GM12878 (cell line): ENCODE measurements at regions not wholly inside any gene's neighbourhood (a gene's known extent, or its start where the extent isn't known, plus 50 kb on each side); places are given as distances from the start of the nearest gene placed in this dataset.

ENCODE experiments used
- ATAC-seq: fragments of 200-7000 bp; cut with Tn5 transposase; 3 replicates; pipeline ENCODE4 v1.9.1; 2020; ENCODE audit warnings: mild to moderate bottlenecking, moderate library complexity
- BruUV-seq: library from RNA; stranded (reverse); fragments of 400-500 nt; replicated peaks from 2 replicates; lab custom pipeline; 2021; lab: Mats Ljungman, UMichigan
- CTCF ChIA-PET: fragments of 300-600 bp; sonication (Branson Sonifier 250); formaldehyde crosslinking; extraction: SDS; loops from one replicate; lab custom pipeline; 2021; ENCODE audit warnings: inconsistent platforms; lab: Yijun Ruan, JAX
- POLR2A ChIA-PET: fragments of 350-600 bp; formaldehyde crosslinking; extraction: SDS; loops from one replicate; lab custom pipeline; 2021; ENCODE audit warnings: inconsistent platforms; lab: Charles Lee
- RAD21 ChIA-PET: fragments of 300-600 bp; sonication (Branson Sonifier 250); formaldehyde crosslinking; loops from one replicate; lab custom pipeline; 2023; ENCODE audit warnings: antibody characterized with exemption; ENCODE audit not compliant: unreplicated experiment; lab: Charles Lee
- SMC1A ChIA-PET: fragments of 300-600 bp; sonication (Branson Sonifier 250); formaldehyde crosslinking; loops from one replicate; lab custom pipeline; 2023; ENCODE audit not compliant: unreplicated experiment, uncharacterized antibody; lab: Charles Lee
- DNase-seq: peaks from one replicate; pipeline ENCODE4 v3.0.0-alpha.2; 2011; ENCODE audit warnings: low read depth, low spot score
- FAIRE-seq: peaks from 3 replicates; lab custom pipeline; 2011; peaks lifted over from hg19 to GRCh38; lab: Jason Lieb, UNC
- H2AFZ ChIP-seq: 2 replicates; pipeline ENCODE4 v1.6.0; 2011; ENCODE audit warnings: low read depth, low read length, control low read depth; ENCODE audit not compliant: control insufficient read depth
- H3K27ac ChIP-seq: 2 replicates; pipeline ENCODE4 v1.5.1; 2011; ENCODE audit warnings: control low read depth; ENCODE audit not compliant: control insufficient read depth, insufficient read depth
- H3K27me3 ChIP-seq, 2 experiments: replicated peaks in 1 of 2; 2 replicates each; pipeline versions ENCODE4 v1.6.0 to v1.6.1; 2011; ENCODE audit warnings: low read length in 1 of 2; ENCODE audit not compliant: control insufficient read depth in 2 of 2, insufficient read depth in 2 of 2
- H3K36me3 ChIP-seq, 2 experiments: 2 replicates each; pipeline ENCODE4 v1.5.1; 2011; ENCODE audit warnings: low read length in 1 of 2; ENCODE audit not compliant: control insufficient read depth in 2 of 2, insufficient read depth in 2 of 2
- H3K4me1 ChIP-seq: 2 replicates; pipeline ENCODE4 v1.6.1; 2011; ENCODE audit warnings: mild to moderate bottlenecking, low read length, moderate library complexity, mixed read lengths; ENCODE audit not compliant: control insufficient read depth, insufficient read depth
- H3K4me2 ChIP-seq: 2 replicates; pipeline ENCODE4 v1.6.0; 2011; ENCODE audit warnings: control low read depth; ENCODE audit not compliant: control insufficient read depth, insufficient read depth
- H3K4me3 ChIP-seq: fragments of 200-600 bp; sonication (generic); 2 replicates; pipeline ENCODE4 v1.5.1; 2016
- H3K79me2 ChIP-seq: 2 replicates; pipeline ENCODE4 v1.6.0; 2011; ENCODE audit warnings: low read length; ENCODE audit not compliant: control insufficient read depth, insufficient read depth
- H3K9ac ChIP-seq: 2 replicates; pipeline ENCODE4 v1.8.0; 2011; ENCODE audit warnings: low read length, control low read depth, mixed read lengths; ENCODE audit not compliant: control insufficient read depth, insufficient read depth
- H3K9me3 ChIP-seq: replicated peaks from 3 replicates; pipeline ENCODE4 v1.5.1; 2011; ENCODE audit warnings: mild to moderate bottlenecking, low read length; ENCODE audit not compliant: control insufficient read depth, insufficient read depth
- H4K20me1 ChIP-seq: 2 replicates; pipeline ENCODE4 v1.6.0; 2011; ENCODE audit not compliant: control insufficient read depth, insufficient read depth
- ATF3 ChIP-seq: IDR thresholded peaks from 2 replicates; pipeline ENCODE4 v1.6.1; 2011; ENCODE audit warnings: low read depth, mild to moderate bottlenecking, low read length, moderate library complexity, borderline replicate concordance; ENCODE audit errors: extremely low read depth
- BCL11A ChIP-seq: IDR thresholded peaks from 2 replicates; pipeline ENCODE4 v1.6.1; 2011; ENCODE audit warnings: low read depth, low read length
- CBX3 ChIP-seq: fragments of 200-600 bp; sonication (generic); IDR thresholded peaks from 2 replicates; pipeline ENCODE4 v1.6.1; 2016; ENCODE audit warnings: low read depth, borderline replicate concordance
- CEBPB ChIP-seq, 2 experiments: fragments of 150-350 bp in 1 of 2; IDR thresholded peaks; 2 replicates each; pipeline ENCODE4 v1.6.1; 2012 to 2014; ENCODE audit warnings: low read depth in 2 of 2, low read length in 2 of 2, borderline replicate concordance in 1 of 2, inconsistent platforms in 1 of 2
- CHD2 ChIP-seq: IDR thresholded peaks from 2 replicates; pipeline ENCODE4 v1.6.1; 2011; ENCODE audit warnings: low read depth, low read length, improper control_type of control experiment, borderline replicate concordance
- CUX1 ChIP-seq: IDR thresholded peaks from 2 replicates; pipeline ENCODE4 v1.6.1; 2012; ENCODE audit warnings: improper control_type of control experiment, low read depth, low read length; ENCODE audit not compliant: insufficient replicate concordance
- EP300 ChIP-seq, 2 experiments: fragments of 150-350 bp in 1 of 2; IDR thresholded peaks; 2 replicates each; pipeline ENCODE4 v1.6.1; 2011 to 2012; ENCODE audit warnings: low read depth in 2 of 2, low read length in 2 of 2, borderline replicate concordance in 1 of 2, improper control_type of control experiment in 1 of 2, inconsistent platforms in 1 of 2; ENCODE audit not compliant: control insufficient read depth in 1 of 2
- JUNB ChIP-seq: IDR thresholded peaks from 2 replicates; pipeline ENCODE4 v1.6.1; 2016; ENCODE audit warnings: antibody characterized with exemption, mild to moderate bottlenecking
- PAX8 ChIP-seq: fragments of 450-650 bp; IDR thresholded peaks from 2 replicates; pipeline ENCODE4 v1.6.1; 2017; ENCODE audit warnings: mild to moderate bottlenecking, moderate library complexity
- PKNOX1 ChIP-seq: fragments of 450-650 bp; IDR thresholded peaks from 2 replicates; pipeline ENCODE4 v1.6.1; 2016; ENCODE audit warnings: mild to moderate bottlenecking
- TCF7 ChIP-seq: IDR thresholded peaks from 2 replicates; pipeline ENCODE4 v1.6.1; 2014; ENCODE audit warnings: antibody characterized with exemption, borderline replicate concordance
- WRNIP1 ChIP-seq: IDR thresholded peaks from 2 replicates; pipeline ENCODE4 v1.6.1; 2011; ENCODE audit warnings: low read depth, low read length, improper control_type of control experiment, borderline replicate concordance
- ZNF274 ChIP-seq: IDR thresholded peaks from one replicate; pipeline ENCODE4 v1.8.0; 2011; ENCODE audit not compliant: insufficient read length, insufficient read depth
- ZSCAN29 ChIP-seq: fragments of 450-650 bp; IDR thresholded peaks from 2 replicates; pipeline ENCODE4 v1.6.1; 2017; ENCODE audit warnings: mild to moderate bottlenecking, moderate library complexity
- WGBS: methylation state at CpG from one replicate; pipeline ENCODE4 v1.1.6; 2016; ENCODE audit warnings: low lambda C conversion rate; ENCODE audit not compliant: insufficient replicate concordance, insufficient coverage; ENCODE audit errors: missing lambda C conversion rate; 5-methylcytosine and 5-hydroxymethylcytosine counted together
- in situ Hi-C: fragments of 300-500 bp; cut with MboI; formaldehyde crosslinking; loops from 9 replicates; pipeline ENCODE4 v1.14.3; 2018; ENCODE audit warnings: mixed read lengths
- intact Hi-C: fragments of 100-400 bp; cut with micrococcal nuclease; formaldehyde crosslinking; loops from one replicate; pipeline ENCODE4 v1.14.2; 2022; ENCODE audit not compliant: unreplicated experiment

- no peak for TF ChIP-seq CUX1
These were observed 178.2 kb upstream of the FRMPD4 start (continued) for GRCh38 chrX:11960031-11960430.

- Histone ChIP-seq H3K4me1 (no peaks in the 10 kb centered on the region), H3K4me2 (no peak overlapping the region), H3K27ac (no peak overlapping the region), H4K20me1 (no peaks in the 10 kb centered on the region), H3K27me3 (no peaks in the 10 kb centered on the region), H3K36me3 (no peaks in the 10 kb centered on the region), H3K9me3 (no peaks in the 10 kb centered on the region), H2AFZ (no peak overlapping the region), H3K4me3 (no peak overlapping the region), H3K9ac (no peak overlapping the region), H3K79me2 (no peaks in the 10 kb centered on the region)
- WGBS = 0% methylated on average over 1 of the region's 1 CpG
- RAD21 ChIA-PET = no interaction called here
- no TSS peak for BruUV-seq
- ATAC-seq (no peak), DNase-seq (no peak), FAIRE-seq (no peak)
- CTCF ChIA-PET = no interaction called here
- SMC1A ChIA-PET = no interaction called here
- POLR2A ChIA-PET = no interaction called here
- in situ Hi-C loops (no loop called here), intact Hi-C loops (no loop called here)
- no peak for TF ChIP-seq CEBPB (IDR thresholded peaks at IDR 0.05; ENCODE audit: borderline replicate concordance in 1 of 2, low read depth in 2 of 2, low read length in 2 of 2)
- TF ChIP-seq WRNIP1 = no peak
- TF ChIP-seq EP300 (IDR thresholded peaks at IDR 0.05; ENCODE audit: borderline replicate concordance in 1 of 2, control insufficient read depth in 1 of 2, low read depth in 2 of 2, low read length in 2 of 2) = no peak
- no peak for TF ChIP-seq CBX3
- TF ChIP-seq JUNB = no peak
- TF ChIP-seq ATF3 = no peak
- TF ChIP-seq PKNOX1 = no peak
- TF ChIP-seq TCF7 = no peak
- no peak for TF ChIP-seq CHD2
- no peak for TF ChIP-seq PAX8
- TF ChIP-seq BCL11A = no peak
- no peak for TF ChIP-seq ZNF274
- no peak for TF ChIP-seq ZSCAN29
These were observed 172.8 kb upstream of the FRMPD4 start for GRCh38 chrX:11965436-11965835.
